ENCODE measurements at regions not wholly inside any gene's neighbourhood (a gene's known extent, or its start where the extent isn't known, plus 50 kb on each side); places are given as distances from the start of the nearest gene placed in this dataset.
"Not testable (repeated sequence)": the region's sequence is repeated elsewhere in the genome, so short reads cannot be mapped to it uniquely, and the experiment has no call there.

DNA sequence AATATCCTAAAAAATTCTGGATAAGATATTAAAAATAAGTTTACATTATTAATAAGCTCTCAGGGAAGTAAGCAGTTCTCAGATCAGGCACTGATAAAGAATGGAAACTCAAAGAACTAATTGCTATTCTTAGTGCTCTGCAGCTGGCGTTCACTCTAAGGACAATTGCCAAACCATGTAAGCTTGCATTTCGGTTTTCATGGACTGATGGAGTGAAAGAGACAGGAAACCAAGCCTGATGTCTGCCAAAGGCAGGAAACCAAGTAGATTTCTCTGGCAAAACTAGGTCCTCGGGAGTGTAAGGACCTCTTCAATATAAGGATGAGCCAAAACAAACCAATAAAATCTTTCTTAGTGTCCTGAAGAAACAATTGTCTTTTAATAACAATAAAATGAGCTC lies 355.2 kb downstream of the RAB38 start:
- no peak for DNase-seq (ENCODE audit: low read depth)
- TF ChIP-seq, protein P1, sequence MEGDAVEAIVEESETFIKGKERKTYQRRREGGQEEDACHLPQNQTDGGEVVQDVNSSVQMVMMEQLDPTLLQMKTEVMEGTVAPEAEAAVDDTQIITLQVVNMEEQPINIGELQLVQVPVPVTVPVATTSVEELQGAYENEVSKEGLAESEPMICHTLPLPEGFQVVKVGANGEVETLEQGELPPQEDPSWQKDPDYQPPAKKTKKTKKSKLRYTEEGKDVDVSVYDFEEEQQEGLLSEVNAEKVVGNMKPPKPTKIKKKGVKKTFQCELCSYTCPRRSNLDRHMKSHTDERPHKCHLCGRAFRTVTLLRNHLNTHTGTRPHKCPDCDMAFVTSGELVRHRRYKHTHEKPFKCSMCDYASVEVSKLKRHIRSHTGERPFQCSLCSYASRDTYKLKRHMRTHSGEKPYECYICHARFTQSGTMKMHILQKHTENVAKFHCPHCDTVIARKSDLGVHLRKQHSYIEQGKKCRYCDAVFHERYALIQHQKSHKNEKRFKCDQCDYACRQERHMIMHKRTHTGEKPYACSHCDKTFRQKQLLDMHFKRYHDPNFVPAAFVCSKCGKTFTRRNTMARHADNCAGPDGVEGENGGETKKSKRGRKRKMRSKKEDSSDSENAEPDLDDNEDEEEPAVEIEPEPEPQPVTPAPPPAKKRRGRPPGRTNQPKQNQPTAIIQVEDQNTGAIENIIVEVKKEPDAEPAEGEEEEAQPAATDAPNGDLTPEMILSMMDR (conservative IDR thresholded peaks at IDR 0.05; ENCODE audit: low read depth, low read length), result no peak
- no peak overlapping the region for H3K4me3 ChIP-seq (ENCODE audit: low read length)

GRCh38 chr11:87819151-87819550 lies 356.1 kb downstream of the RAB38 start:
- no peak for DNase-seq (ENCODE audit: low read depth)
- TF ChIP-seq, protein P1 (conservative IDR thresholded peaks at IDR 0.05; ENCODE audit: low read depth, low read length), result no peak
- H3K4me3 ChIP-seq (ENCODE audit: low read length), result no peak overlapping the region

- H3K4me3 ChIP-seq (ENCODE audit: low read length), result no peak overlapping the region
- TF ChIP-seq, protein P1 (conservative IDR thresholded peaks at IDR 0.05; ENCODE audit: low read depth, low read length), result no peak
- DNase-seq (ENCODE audit: low read depth), result no peak
Measured at GRCh38 chr11:87812571-87813365, 362.5 kb downstream of the RAB38 start.

GRCh38 chr11:87810486-87810885 lies 364.8 kb downstream of the RAB38 start:
- no peak overlapping the region for H3K4me3 ChIP-seq (ENCODE audit: low read length)
- DNase-seq (ENCODE audit: low read depth), result no peak
- TF ChIP-seq, protein P1 (conservative IDR thresholded peaks at IDR 0.05; ENCODE audit: low read depth, low read length), result no peak

GRCh38 chr11:87809256-87809655 lies 366.0 kb downstream of the RAB38 start:
- TF ChIP-seq, protein P1 (conservative IDR thresholded peaks at IDR 0.05; ENCODE audit: low read depth, low read length), result no peak
- H3K4me3 ChIP-seq (ENCODE audit: low read length), result no peak overlapping the region
- DNase-seq (ENCODE audit: low read depth), result no peak

DNA sequence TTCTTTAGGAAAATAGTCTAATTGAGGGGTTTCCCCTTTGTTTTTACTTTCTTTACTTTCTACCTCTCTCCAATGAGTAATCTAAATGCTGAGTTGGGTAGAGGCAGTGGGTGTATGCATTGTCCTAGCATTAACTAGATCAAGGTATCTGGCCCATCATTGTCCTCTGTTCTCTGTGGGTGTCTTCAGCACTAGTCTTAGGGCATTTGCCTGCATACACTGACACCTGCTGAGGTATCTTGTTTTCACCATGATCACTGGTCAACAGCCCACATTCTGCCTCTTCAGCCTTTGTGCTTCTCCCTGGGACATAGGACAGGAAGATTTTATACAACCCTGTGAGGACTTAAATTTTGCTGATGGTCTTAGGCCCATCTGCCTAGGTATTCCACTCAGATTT lies 371.1 kb downstream of the RAB38 start:
- no peak for DNase-seq (ENCODE audit: low read depth)
- no peak overlapping the region for H3K4me3 ChIP-seq (ENCODE audit: low read length)
- TF ChIP-seq, protein P1 (conservative IDR thresholded peaks at IDR 0.05; ENCODE audit: low read depth, low read length), result no peak

GRCh38 chr11:87803748-87804147 lies 371.5 kb downstream of the RAB38 start:
- TF ChIP-seq, protein P1 (conservative IDR thresholded peaks at IDR 0.05; ENCODE audit: low read depth, low read length), result no peak
- H3K4me3 ChIP-seq (ENCODE audit: low read length), result no peak overlapping the region
- no peak for DNase-seq (ENCODE audit: low read depth)

DNA sequence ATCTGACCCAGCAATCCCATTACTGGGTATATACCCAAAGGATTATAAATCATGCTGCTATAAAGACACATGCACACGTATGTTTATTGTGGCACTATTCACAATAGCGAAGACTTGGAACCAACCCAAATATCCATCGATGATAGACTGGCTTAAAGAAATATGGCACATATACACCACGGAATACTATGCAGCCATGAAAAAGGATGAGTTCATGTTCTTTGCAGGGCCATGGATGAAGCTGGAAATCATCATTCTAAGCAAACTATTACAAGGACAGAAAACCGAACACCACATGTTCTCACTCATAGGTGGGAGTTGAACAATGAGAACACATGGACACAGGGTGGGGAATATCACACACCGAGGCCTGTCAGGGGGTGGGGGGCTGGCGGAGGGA lies 390.4 kb downstream of the RAB38 start:
- not testable (repeated sequence) for DNase-seq (ENCODE audit: low read depth); H3K4me3 ChIP-seq (ENCODE audit: low read length)
